Duodenal mucosa (tissue), 2 donors: ENCODE measurements at regions not wholly inside any gene's neighbourhood (a gene's known extent, or its start where the extent isn't known, plus 50 kb on each side); places are given as distances from the start of the nearest gene placed in this dataset.

ENCODE experiments used
- H3K27ac ChIP-seq: one replicate; pipeline ENCODE4 v1.7.0; 2013; ENCODE audit warnings: low read depth, low read length
- H3K27me3 ChIP-seq, 2 donors: one replicate each; pipeline ENCODE4 v1.7.0; 2013; ENCODE audit warnings: low read length in 2 of 2, control low read depth in 1 of 2; ENCODE audit not compliant: insufficient read depth in 2 of 2, control insufficient read depth in 1 of 2
- H3K36me3 ChIP-seq, 2 donors: one replicate each; pipeline ENCODE4 v1.7.0; 2013; ENCODE audit warnings: low read length in 2 of 2, control low read depth in 1 of 2; ENCODE audit not compliant: insufficient read depth in 2 of 2, control insufficient read depth in 1 of 2
- H3K4me1 ChIP-seq, 2 donors: one replicate each; pipeline ENCODE4 v1.7.0; 2013; ENCODE audit warnings: low read length in 2 of 2, control low read depth in 1 of 2; ENCODE audit not compliant: insufficient read depth in 2 of 2, control insufficient read depth in 1 of 2
- H3K4me3 ChIP-seq, 2 donors: one replicate each; pipeline ENCODE4 v1.7.0; 2013; ENCODE audit warnings: low read length in 2 of 2, low read depth in 1 of 2
- H3K9ac ChIP-seq, 2 donors: one replicate each; pipeline ENCODE4 v1.7.0; 2013; ENCODE audit warnings: low read length in 2 of 2, low read depth in 1 of 2
- H3K9me3 ChIP-seq, 2 donors: one replicate each; pipeline ENCODE4 v1.7.0; 2013; ENCODE audit warnings: low read length in 2 of 2, control low read depth in 1 of 2; ENCODE audit not compliant: control insufficient read depth in 1 of 2

DNA sequence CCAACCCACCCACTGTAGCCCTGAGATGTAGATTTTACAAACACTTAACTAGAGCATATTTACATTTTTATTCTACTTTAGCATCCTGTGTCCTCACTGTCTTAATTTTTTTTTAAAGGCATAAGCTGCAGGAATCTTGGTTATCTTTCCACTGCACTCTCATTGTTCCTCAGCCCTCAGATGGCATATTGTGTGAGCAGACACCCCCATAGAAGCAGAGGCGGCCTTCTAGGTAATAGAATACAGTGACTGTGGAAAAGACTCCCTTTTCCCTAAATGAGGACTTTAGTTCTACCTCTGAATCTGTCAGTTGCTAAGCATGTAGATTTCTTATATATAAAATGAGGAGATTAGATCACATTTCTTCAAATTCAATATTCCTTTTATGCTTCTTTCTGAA, 543.5 kb upstream of the SPHKAP start:
- Histone ChIP-seq H3K9me3 (no peaks in the 10 kb centered on the region), H3K27ac (no peak overlapping the region), H3K9ac (no peak overlapping the region)

DNA sequence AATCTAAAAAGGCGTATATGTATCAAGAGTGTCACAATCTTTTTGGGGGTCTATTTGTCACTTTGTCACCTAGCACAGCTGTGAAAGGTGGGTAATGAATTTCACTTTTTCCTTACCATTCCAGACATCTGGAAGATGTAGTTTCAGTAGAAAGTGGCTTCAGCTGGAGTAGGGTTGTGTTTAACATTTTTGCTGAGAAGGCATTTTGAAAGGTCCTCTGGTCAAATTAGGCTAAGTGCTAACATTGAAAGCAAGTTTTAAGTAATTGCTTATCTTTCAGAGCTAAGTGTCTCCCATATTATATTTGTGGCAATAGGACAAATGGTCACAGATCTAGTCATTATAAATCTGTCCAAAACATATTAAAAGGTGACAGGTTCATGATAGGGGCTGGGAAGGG, 542.1 kb upstream of the SPHKAP start:
- H3K9ac ChIP-seq: no peak overlapping the region
- H3K9me3 ChIP-seq: no peaks in the 10 kb centered on the region
- H3K27me3 ChIP-seq: no peaks in the 10 kb centered on the region
- H3K4me1 ChIP-seq: no peaks in the 10 kb centered on the region
- H3K4me3 ChIP-seq: no peak overlapping the region
- no peaks in the 10 kb centered on the region for H3K36me3 ChIP-seq
- no peak overlapping the region for H3K27ac ChIP-seq

More for the DNA sequence above, 543.5 kb upstream of the SPHKAP start:
- Histone ChIP-seq H3K27me3 (no peaks in the 10 kb centered on the region), H3K36me3 (no peaks in the 10 kb centered on the region), H3K4me1 (no peaks in the 10 kb centered on the region), H3K4me3 (no peak overlapping the region)

DNA sequence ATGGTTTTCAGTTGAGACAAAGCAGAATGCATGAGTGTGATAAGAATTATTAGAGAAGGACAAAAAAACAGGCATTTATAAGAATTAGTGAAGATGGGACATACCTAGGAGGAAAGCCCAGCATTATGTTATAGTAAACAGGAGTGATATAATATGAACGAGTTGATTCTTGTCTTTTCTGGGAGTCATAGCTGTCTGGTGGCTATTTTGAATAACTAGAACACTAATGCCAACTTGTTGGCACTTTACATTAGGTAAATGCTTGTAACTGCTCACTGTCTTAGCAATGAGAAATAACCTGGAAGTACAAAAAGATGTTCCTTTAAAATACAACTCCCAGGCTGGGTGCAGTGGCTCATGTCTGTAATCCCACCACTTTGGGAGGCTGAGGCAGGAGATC, 540.8 kb upstream of the SPHKAP start:
- Histone ChIP-seq H3K36me3 (no peaks in the 10 kb centered on the region), H3K27ac (no peak overlapping the region), H3K4me1 (no peaks in the 10 kb centered on the region), H3K9me3 (no peaks in the 10 kb centered on the region), H3K4me3 (no peak overlapping the region), H3K27me3 (no peaks in the 10 kb centered on the region), H3K9ac (no peak overlapping the region)

DNA sequence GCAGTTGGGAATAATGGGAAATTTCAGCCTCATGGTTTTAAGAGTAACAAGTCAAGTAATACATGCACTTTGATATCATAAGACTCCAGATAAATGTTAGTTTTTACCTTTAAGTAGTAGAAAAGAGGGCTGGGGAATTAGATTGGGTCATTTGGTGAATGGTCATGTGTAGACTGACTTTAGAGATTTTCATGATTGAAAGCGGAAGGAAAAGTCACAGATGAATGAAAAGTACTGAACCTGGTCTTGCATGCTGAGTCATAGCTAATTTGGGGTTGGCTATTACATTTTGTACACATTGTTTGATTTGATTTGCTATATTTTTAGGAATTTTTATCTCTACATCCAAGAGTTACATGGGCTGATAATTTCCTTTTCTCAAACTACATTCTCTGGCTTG, 539.4 kb upstream of the SPHKAP start:
- Histone ChIP-seq H3K36me3 (no peaks in the 10 kb centered on the region), H3K27me3 (no peaks in the 10 kb centered on the region), H3K27ac (no peak overlapping the region), H3K9me3 (no peaks in the 10 kb centered on the region), H3K9ac (no peak overlapping the region), H3K4me3 (no peak overlapping the region), H3K4me1 (no peaks in the 10 kb centered on the region)

- no peaks in the 10 kb centered on the region for H3K27me3 ChIP-seq
- no peak overlapping the region for H3K27ac ChIP-seq
- peaks cover 0 to 1% of the 10 kb centered on the region in 2 donors for H3K9me3 ChIP-seq
- H3K36me3 ChIP-seq: no peaks in the 10 kb centered on the region
- H3K9ac ChIP-seq: no peak overlapping the region
- H3K4me3 ChIP-seq: no peak overlapping the region
- H3K4me1 ChIP-seq: no peaks in the 10 kb centered on the region
Observed at GRCh38 chr2:228709788-228710371, 528.4 kb upstream of the SPHKAP start.

DNA sequence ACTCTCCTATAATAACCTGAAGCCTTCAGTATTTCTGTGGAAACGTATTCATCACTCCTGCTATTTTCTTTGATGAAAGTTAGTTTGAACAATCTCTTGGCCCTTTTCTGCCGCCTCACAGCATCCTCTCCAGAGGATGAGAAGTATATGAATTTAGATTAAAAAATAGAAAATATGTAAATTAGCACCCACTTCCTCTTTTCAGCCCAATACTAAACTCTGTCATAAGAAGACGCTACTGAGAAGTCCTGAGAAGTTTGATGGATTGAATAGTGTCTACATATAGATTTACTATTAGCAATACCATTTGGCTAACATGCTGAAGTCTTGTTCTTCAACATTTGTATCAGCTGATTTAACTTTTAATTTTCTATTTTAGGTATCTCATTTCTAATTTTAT, 526.4 kb upstream of the SPHKAP start:
- Histone ChIP-seq H3K9me3 (no peaks in the 10 kb centered on the region), H3K36me3 (no peaks in the 10 kb centered on the region), H3K4me1 (no peaks in the 10 kb centered on the region), H3K9ac (no peak overlapping the region), H3K27me3 (no peaks in the 10 kb centered on the region), H3K27ac (no peak overlapping the region), H3K4me3 (no peak overlapping the region)

- Histone ChIP-seq H3K27ac (no peak overlapping the region), H3K9ac (no peak overlapping the region), H3K9me3 (no peaks in the 10 kb centered on the region), H3K4me1 (no peaks in the 10 kb centered on the region), H3K4me3 (no peak overlapping the region), H3K36me3 (no peaks in the 10 kb centered on the region), H3K27me3 (no peaks in the 10 kb centered on the region)
Observed at GRCh38 chr2:228705318-228705717, 523.8 kb upstream of the SPHKAP start.

- no peaks in the 10 kb centered on the region for H3K27me3 ChIP-seq
- no peak overlapping the region for H3K9ac ChIP-seq
- no peaks in the 10 kb centered on the region for H3K9me3 ChIP-seq
- H3K4me3 ChIP-seq: no peak overlapping the region
- H3K4me1 ChIP-seq: no peaks in the 10 kb centered on the region
- H3K36me3 ChIP-seq: no peaks in the 10 kb centered on the region
- no peak overlapping the region for H3K27ac ChIP-seq
Observed at GRCh38 chr2:228703152-228703551, 521.7 kb upstream of the SPHKAP start.

DNA sequence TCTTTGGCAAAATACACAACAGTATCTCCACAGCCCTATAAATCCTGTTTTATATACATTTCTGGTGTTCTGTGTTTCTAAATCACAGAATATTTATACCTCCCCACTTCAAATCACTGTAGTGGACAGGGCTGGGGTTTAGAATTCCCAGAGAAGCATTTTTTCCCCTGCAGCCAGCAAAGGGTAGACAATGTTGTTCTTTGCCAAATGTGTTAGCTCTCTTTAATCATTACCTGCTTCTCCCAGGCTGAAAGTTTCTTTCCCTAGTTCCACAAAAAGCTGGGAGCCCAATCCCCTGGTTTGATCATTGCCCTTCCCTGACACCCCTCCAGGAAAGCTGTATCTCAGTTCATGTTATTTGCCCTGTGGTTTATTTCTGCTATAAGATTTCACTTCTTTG, 520.0 kb upstream of the SPHKAP start:
- Histone ChIP-seq H3K27me3 (no peaks in the 10 kb centered on the region), H3K36me3 (no peaks in the 10 kb centered on the region), H3K4me1 (no peaks in the 10 kb centered on the region), H3K4me3 (no peak overlapping the region), H3K9me3 (no peaks in the 10 kb centered on the region), H3K9ac (no peak overlapping the region), H3K27ac (no peak overlapping the region)

DNA sequence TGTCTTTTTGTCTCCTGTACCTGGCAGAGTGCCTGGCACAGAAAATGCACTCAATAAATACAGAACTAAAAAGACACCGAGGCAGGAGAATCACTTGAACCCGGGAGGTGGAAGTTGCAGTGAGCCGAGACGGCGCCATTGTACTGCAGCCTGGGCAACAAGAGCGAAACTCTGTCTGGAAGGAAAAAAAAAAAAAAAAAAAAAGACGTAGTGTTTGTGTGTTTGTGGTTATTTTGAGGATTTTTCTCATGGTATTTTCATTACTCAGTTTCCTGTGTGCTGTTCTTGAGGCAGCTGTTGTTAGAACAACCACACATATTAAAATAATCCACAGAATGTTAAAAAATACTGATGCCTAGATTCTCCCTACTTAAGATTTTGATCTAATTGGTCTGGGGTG, 519.2 kb upstream of the SPHKAP start:
- no peak overlapping the region for H3K9ac ChIP-seq
- no peaks in the 10 kb centered on the region for H3K9me3 ChIP-seq
- H3K27me3 ChIP-seq: no peaks in the 10 kb centered on the region
- H3K27ac ChIP-seq: no peak overlapping the region
- H3K4me3 ChIP-seq: no peak overlapping the region
- no peaks in the 10 kb centered on the region for H3K4me1 ChIP-seq
- no peaks in the 10 kb centered on the region for H3K36me3 ChIP-seq

DNA sequence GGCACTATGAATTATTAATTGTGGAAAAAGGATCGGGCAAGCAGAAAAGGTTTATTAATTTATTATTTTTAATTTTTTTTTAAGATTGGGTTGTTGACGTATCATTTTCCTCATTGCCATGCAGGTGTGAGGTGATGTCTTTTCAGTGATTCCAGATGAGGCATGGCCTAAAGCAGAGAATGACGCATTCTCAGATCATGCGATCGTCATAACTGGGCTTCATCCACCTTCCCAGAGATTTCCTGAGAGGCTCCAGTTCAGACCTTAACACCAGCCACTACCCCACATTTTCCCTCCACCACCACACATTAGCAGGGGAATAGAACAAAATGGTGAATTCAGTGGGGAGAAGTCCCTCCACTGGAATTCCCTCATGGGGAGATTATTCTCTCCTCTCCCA, 518.4 kb upstream of the SPHKAP start:
- Histone ChIP-seq H3K9ac (no peak overlapping the region), H3K4me1 (no peaks in the 10 kb centered on the region), H3K36me3 (no peaks in the 10 kb centered on the region), H3K4me3 (no peak overlapping the region), H3K27me3 (no peaks in the 10 kb centered on the region), H3K27ac (no peak overlapping the region), H3K9me3 (no peaks in the 10 kb centered on the region)
